ENCODE measurements at regions not wholly inside any gene's neighbourhood (a gene's known extent, or its start where the extent isn't known, plus 50 kb on each side); places are given as distances from the start of the nearest gene placed in this dataset.

- TF ChIP-seq CTCF (IDR thresholded peaks at IDR 0.05; ENCODE audit: control extremely low read depth in 1 of 3, insufficient read depth in 1 of 3, low read depth in 1 of 3, low read length in 3 of 3), result no peak
- TF ChIP-seq RFX5 (IDR thresholded peaks at IDR 0.05; ENCODE audit: borderline replicate concordance, low read depth, low read length), result no peak
- TF ChIP-seq SIN3A (conservative IDR thresholded peaks at IDR 0.05 in 1 of 2, IDR thresholded peaks at IDR 0.05 in 1 of 2; ENCODE audit: low read depth in 1 of 2, low read length in 2 of 2), result no peak
- TF ChIP-seq ZNF274 (IDR thresholded peaks at IDR 0.05; ENCODE audit: borderline replicate concordance, extremely low read depth, low read length), result no peak
- no peak for TF ChIP-seq POLR2A (IDR thresholded peaks at IDR 0.05; ENCODE audit: control extremely low read depth in 1 of 2, low read depth in 2 of 2, low read length in 2 of 2)
- no peak for TF ChIP-seq TEAD4 (IDR thresholded peaks at IDR 0.05; ENCODE audit: low read depth, low read length)
- no peak for TF ChIP-seq EZH2 (IDR thresholded peaks at IDR 0.05; ENCODE audit: low read depth, low read length, severe bottlenecking)
- no peak for TF ChIP-seq GABPA (IDR thresholded peaks at IDR 0.05; ENCODE audit: borderline replicate concordance, insufficient read depth, low read length)
- no peak for TF ChIP-seq MAFK (IDR thresholded peaks at IDR 0.05; ENCODE audit: low read depth, low read length)
These were observed 60.3 kb downstream of the MYCN start for GRCh38 chr2:16000642-16001041.

Measured in H1 (cell line).